ENCODE measurements at regions not wholly inside any gene's neighbourhood (a gene's known extent, or its start where the extent isn't known, plus 50 kb on each side); places are given as distances from the start of the nearest gene placed in this dataset.

- in situ Hi-C loops (cut with HindIII; ENCODE audit: low sequenced_read_pairs) = no loop called here
- no peak for DNase-seq (ENCODE audit: low read depth, low spot score)
- TF ChIP-seq CTCF (IDR thresholded peaks at IDR 0.05; ENCODE audit: low read depth, low read length) = no peak
- no peak overlapping the region for H3K4me3 ChIP-seq (ENCODE audit: low read depth, low read length)
Observed at GRCh38 chr3:96361241-96361640, 453.2 kb upstream of the EPHA6 start.

- no peak overlapping the region for H3K4me3 ChIP-seq (ENCODE audit: low read depth, low read length)
- no peak for TF ChIP-seq CTCF (IDR thresholded peaks at IDR 0.05; ENCODE audit: low read depth, low read length)
- no peak for DNase-seq (ENCODE audit: low read depth, low spot score)
- in situ Hi-C loops (cut with HindIII; ENCODE audit: low sequenced_read_pairs) = no loop called here
Observed at GRCh38 chr3:96370637-96371036, 443.8 kb upstream of the EPHA6 start.

GRCh38 chr3:96410006-96410730, 404.2 kb upstream of the EPHA6 start:
- in situ Hi-C loops (cut with HindIII; ENCODE audit: low sequenced_read_pairs) = no loop called here
- DNase-seq (ENCODE audit: low read depth, low spot score) = no peak
- no peak overlapping the region for H3K4me3 ChIP-seq (ENCODE audit: low read depth, low read length)
- no peak for TF ChIP-seq CTCF (IDR thresholded peaks at IDR 0.05; ENCODE audit: low read depth, low read length)

- H3K4me3 ChIP-seq (ENCODE audit: low read depth, low read length) = no peak overlapping the region
- in situ Hi-C loops (cut with HindIII; ENCODE audit: low sequenced_read_pairs) = no loop called here
- no peak for TF ChIP-seq CTCF (IDR thresholded peaks at IDR 0.05; ENCODE audit: low read depth, low read length)
- DNase-seq (ENCODE audit: low read depth, low spot score) = no peak
Observed at GRCh38 chr3:96416549-96417255, 397.7 kb upstream of the EPHA6 start.

- DNase-seq (ENCODE audit: low read depth, low spot score) = no peak
- H3K4me3 ChIP-seq (ENCODE audit: low read depth, low read length) = no peak overlapping the region
- no peak for TF ChIP-seq CTCF (IDR thresholded peaks at IDR 0.05; ENCODE audit: low read depth, low read length)
- in situ Hi-C loops (cut with HindIII; ENCODE audit: low sequenced_read_pairs) = no loop called here
Observed at GRCh38 chr3:96428097-96428496, 386.3 kb upstream of the EPHA6 start.

- in situ Hi-C loops (cut with HindIII; ENCODE audit: low sequenced_read_pairs) = no loop called here
- no peak for TF ChIP-seq CTCF (IDR thresholded peaks at IDR 0.05; ENCODE audit: low read depth, low read length)
- H3K4me3 ChIP-seq (ENCODE audit: low read depth, low read length) = no peak overlapping the region
- no peak for DNase-seq (ENCODE audit: low read depth, low spot score)
Observed at GRCh38 chr3:96430079-96430478, 384.3 kb upstream of the EPHA6 start.
